ENCODE measurements at regions not wholly inside any gene's neighbourhood (a gene's known extent, or its start where the extent isn't known, plus 50 kb on each side); places are given as distances from the start of the nearest gene placed in this dataset.

- Histone ChIP-seq H3K9me2 (ENCODE audit: low read depth, low read length) (no peaks in the 10 kb centered on the region), H3K4me2 (ENCODE audit: low read length) (no peak overlapping the region), H3K9me3 (ENCODE audit: low read length) (no peaks in the 10 kb centered on the region), H3K79me2 (ENCODE audit: insufficient read depth, low read length) (no peaks in the 10 kb centered on the region), H3K27ac (ENCODE audit: low read depth, low read length, poor library complexity, severe bottlenecking) (no peak overlapping the region), H3F3A (ENCODE audit: insufficient read depth, low read length) (no peaks in the 10 kb centered on the region), H3K4me3 (ENCODE audit: low read depth, low read length, poor library complexity, severe bottlenecking) (no peak overlapping the region), H3K36me3 (ENCODE audit: insufficient read depth, low read length) (no peaks in the 10 kb centered on the region), H3K9ac (ENCODE audit: low read length) (no peak overlapping the region), H4K20me1 (ENCODE audit: insufficient read depth, low read length) (no peaks in the 10 kb centered on the region), H3K4me1 (ENCODE audit: insufficient read depth, low read length, severe bottlenecking) (no peaks in the 10 kb centered on the region), H3K27me3 (ENCODE audit: insufficient read depth, low read length) (peaks cover 5% of the 10 kb centered on the region; the same call in 1 of the 2 replicates), H2AFZ (ENCODE audit: low read length) (no peak overlapping the region)
- TF ChIP-seq CTCF (IDR thresholded peaks at IDR 0.05; ENCODE audit: low read length) (no peak), EZH2 (IDR thresholded peaks at IDR 0.05; ENCODE audit: borderline replicate concordance, low read length) (no peak)
Measured at GRCh38 chr3:43970351-43970750, 271.3 kb upstream of the TOPAZ1 start.

- no peak overlapping the region for H2AFZ ChIP-seq (ENCODE audit: low read length)
- H3K4me1 ChIP-seq (ENCODE audit: insufficient read depth, low read length, severe bottlenecking), result no peaks in the 10 kb centered on the region
- no peaks in the 10 kb centered on the region for H3K79me2 ChIP-seq (ENCODE audit: insufficient read depth, low read length)
- no peaks in the 10 kb centered on the region for H3K9me2 ChIP-seq (ENCODE audit: low read depth, low read length)
- H3K4me3 ChIP-seq (ENCODE audit: low read depth, low read length, poor library complexity, severe bottlenecking), result no peak overlapping the region
- H3K4me2 ChIP-seq (ENCODE audit: low read length), result no peak overlapping the region
- H4K20me1 ChIP-seq (ENCODE audit: insufficient read depth, low read length), result no peaks in the 10 kb centered on the region
- H3K36me3 ChIP-seq (ENCODE audit: insufficient read depth, low read length), result no peaks in the 10 kb centered on the region
- no peak overlapping the region for H3K9ac ChIP-seq (ENCODE audit: low read length)
- TF ChIP-seq CTCF (IDR thresholded peaks at IDR 0.05; ENCODE audit: low read length) (no peak), EZH2 (IDR thresholded peaks at IDR 0.05; ENCODE audit: borderline replicate concordance, low read length) (no peak)
- H3K9me3 ChIP-seq (ENCODE audit: low read length), result no peaks in the 10 kb centered on the region
- H3F3A ChIP-seq (ENCODE audit: insufficient read depth, low read length), result no peaks in the 10 kb centered on the region
- H3K27me3 ChIP-seq (ENCODE audit: insufficient read depth, low read length), result peaks cover 5% of the 10 kb centered on the region; the same call in 1 of the 2 replicates
- no peak overlapping the region for H3K27ac ChIP-seq (ENCODE audit: low read depth, low read length, poor library complexity, severe bottlenecking)
Measured at GRCh38 chr3:43970920-43971319, 270.8 kb upstream of the TOPAZ1 start.

GRCh38 chr3:43971486-43971885 lies 270.2 kb upstream of the TOPAZ1 start:
- Histone ChIP-seq H3K79me2 (ENCODE audit: insufficient read depth, low read length) (no peaks in the 10 kb centered on the region), H4K20me1 (ENCODE audit: insufficient read depth, low read length) (no peaks in the 10 kb centered on the region), H3K27ac (ENCODE audit: low read depth, low read length, poor library complexity, severe bottlenecking) (no peak overlapping the region), H2AFZ (ENCODE audit: low read length) (no peak overlapping the region), H3K9ac (ENCODE audit: low read length) (no peak overlapping the region), H3K36me3 (ENCODE audit: insufficient read depth, low read length) (no peaks in the 10 kb centered on the region), H3F3A (ENCODE audit: insufficient read depth, low read length) (no peaks in the 10 kb centered on the region), H3K4me1 (ENCODE audit: insufficient read depth, low read length, severe bottlenecking) (no peaks in the 10 kb centered on the region), H3K9me3 (ENCODE audit: low read length) (no peaks in the 10 kb centered on the region), H3K27me3 (ENCODE audit: insufficient read depth, low read length) (peaks cover 5% of the 10 kb centered on the region; the same call in 1 of the 2 replicates), H3K9me2 (ENCODE audit: low read depth, low read length) (no peaks in the 10 kb centered on the region), H3K4me3 (ENCODE audit: low read depth, low read length, poor library complexity, severe bottlenecking) (no peak overlapping the region), H3K4me2 (ENCODE audit: low read length) (no peak overlapping the region)
- TF ChIP-seq CTCF (IDR thresholded peaks at IDR 0.05; ENCODE audit: low read length) (no peak), EZH2 (IDR thresholded peaks at IDR 0.05; ENCODE audit: borderline replicate concordance, low read length) (no peak)
